Duodenal mucosa (tissue), 2 donors: ENCODE measurements at regions not wholly inside any gene's neighbourhood (a gene's known extent, or its start where the extent isn't known, plus 50 kb on each side); places are given as distances from the start of the nearest gene placed in this dataset.

Source experiments
- H3K27ac ChIP-seq: one replicate; pipeline ENCODE4 v1.7.0; 2013; ENCODE audit warnings: low read depth, low read length
- H3K27me3 ChIP-seq, 2 donors: one replicate each; pipeline ENCODE4 v1.7.0; 2013; ENCODE audit warnings: low read length in 2 of 2, control low read depth in 1 of 2; ENCODE audit not compliant: insufficient read depth in 2 of 2, control insufficient read depth in 1 of 2
- H3K36me3 ChIP-seq, 2 donors: one replicate each; pipeline ENCODE4 v1.7.0; 2013; ENCODE audit warnings: low read length in 2 of 2, control low read depth in 1 of 2; ENCODE audit not compliant: insufficient read depth in 2 of 2, control insufficient read depth in 1 of 2
- H3K4me1 ChIP-seq, 2 donors: one replicate each; pipeline ENCODE4 v1.7.0; 2013; ENCODE audit warnings: low read length in 2 of 2, control low read depth in 1 of 2; ENCODE audit not compliant: insufficient read depth in 2 of 2, control insufficient read depth in 1 of 2
- H3K4me3 ChIP-seq, 2 donors: one replicate each; pipeline ENCODE4 v1.7.0; 2013; ENCODE audit warnings: low read length in 2 of 2, low read depth in 1 of 2
- H3K9ac ChIP-seq, 2 donors: one replicate each; pipeline ENCODE4 v1.7.0; 2013; ENCODE audit warnings: low read length in 2 of 2, low read depth in 1 of 2
- H3K9me3 ChIP-seq, 2 donors: one replicate each; pipeline ENCODE4 v1.7.0; 2013; ENCODE audit warnings: low read length in 2 of 2, control low read depth in 1 of 2; ENCODE audit not compliant: control insufficient read depth in 1 of 2

- no peak overlapping the region for H3K4me3 ChIP-seq
- no peaks in the 10 kb centered on the region for H3K27me3 ChIP-seq
- no peaks in the 10 kb centered on the region for H3K36me3 ChIP-seq
- H3K9me3 ChIP-seq: no peaks in the 10 kb centered on the region
- no peak overlapping the region for H3K9ac ChIP-seq
- no peak overlapping the region for H3K27ac ChIP-seq
- no peaks in the 10 kb centered on the region for H3K4me1 ChIP-seq
Observed at GRCh38 chr16:73792199-73793020, 504.2 kb upstream of the PSMD7 start.

GRCh38 chr16:73781297-73781696, 515.3 kb upstream of the PSMD7 start:
- Histone ChIP-seq H3K9me3 (peaks cover 0 to 5% of the 10 kb centered on the region in 2 donors), H3K36me3 (no peaks in the 10 kb centered on the region), H3K4me3 (no peak overlapping the region), H3K27ac (no peak overlapping the region), H3K27me3 (no peaks in the 10 kb centered on the region), H3K9ac (no peak overlapping the region), H3K4me1 (no peaks in the 10 kb centered on the region)

- no peaks in the 10 kb centered on the region for H3K9me3 ChIP-seq
- no peaks in the 10 kb centered on the region for H3K36me3 ChIP-seq
- no peak overlapping the region for H3K9ac ChIP-seq
- H3K4me1 ChIP-seq: no peaks in the 10 kb centered on the region
- H3K4me3 ChIP-seq: no peak overlapping the region
- no peaks in the 10 kb centered on the region for H3K27me3 ChIP-seq
- H3K27ac ChIP-seq: no peak overlapping the region
Observed at GRCh38 chr16:73778887-73779286, 517.7 kb upstream of the PSMD7 start.

GRCh38 chr16:73775841-73776388, 520.7 kb upstream of the PSMD7 start:
- H3K27ac ChIP-seq: no peak overlapping the region
- no peaks in the 10 kb centered on the region for H3K4me1 ChIP-seq
- H3K36me3 ChIP-seq: no peaks in the 10 kb centered on the region
- no peaks in the 10 kb centered on the region for H3K9me3 ChIP-seq
- no peaks in the 10 kb centered on the region for H3K27me3 ChIP-seq
- no peak overlapping the region for H3K9ac ChIP-seq
- H3K4me3 ChIP-seq: no peak overlapping the region

- Histone ChIP-seq H3K36me3 (no peaks in the 10 kb centered on the region), H3K4me1 (no peaks in the 10 kb centered on the region), H3K9ac (no peak overlapping the region), H3K9me3 (no peaks in the 10 kb centered on the region), H3K27ac (no peak overlapping the region), H3K4me3 (no peak overlapping the region), H3K27me3 (no peaks in the 10 kb centered on the region)
Observed at GRCh38 chr16:73771196-73772064, 525.2 kb upstream of the PSMD7 start.

- Histone ChIP-seq H3K27ac (no peak overlapping the region), H3K9ac (no peak overlapping the region), H3K27me3 (no peaks in the 10 kb centered on the region), H3K36me3 (no peaks in the 10 kb centered on the region), H3K4me3 (no peak overlapping the region), H3K4me1 (no peaks in the 10 kb centered on the region), H3K9me3 (no peaks in the 10 kb centered on the region)
Observed at GRCh38 chr16:73768786-73769203, 527.8 kb upstream of the PSMD7 start.

GRCh38 chr16:73764321-73764720, 532.3 kb upstream of the PSMD7 start:
- Histone ChIP-seq H3K27me3 (no peaks in the 10 kb centered on the region), H3K9me3 (no peaks in the 10 kb centered on the region), H3K9ac (no peak overlapping the region), H3K27ac (no peak overlapping the region), H3K36me3 (no peaks in the 10 kb centered on the region), H3K4me3 (no peak overlapping the region), H3K4me1 (no peaks in the 10 kb centered on the region)

GRCh38 chr16:73756289-73757178, 540.1 kb upstream of the PSMD7 start:
- no peaks in the 10 kb centered on the region for H3K9me3 ChIP-seq
- no peaks in the 10 kb centered on the region for H3K36me3 ChIP-seq
- H3K27ac ChIP-seq: no peak overlapping the region
- no peaks in the 10 kb centered on the region for H3K27me3 ChIP-seq
- H3K4me1 ChIP-seq: no peaks in the 10 kb centered on the region
- H3K4me3 ChIP-seq: no peak overlapping the region
- H3K9ac ChIP-seq: no peak overlapping the region

- Histone ChIP-seq H3K27ac (no peak overlapping the region), H3K36me3 (no peaks in the 10 kb centered on the region), H3K4me1 (no peaks in the 10 kb centered on the region)
Observed at GRCh38 chr16:73753931-73754330, 542.7 kb upstream of the PSMD7 start.

More at GRCh38 chr16:73753931-73754330, 542.7 kb upstream of the PSMD7 start:
- H3K9ac ChIP-seq: no peak overlapping the region
- H3K27me3 ChIP-seq: no peaks in the 10 kb centered on the region
- H3K4me3 ChIP-seq: no peak overlapping the region
- no peaks in the 10 kb centered on the region for H3K9me3 ChIP-seq
